ENCODE measurements at regions not wholly inside any gene's neighbourhood (a gene's known extent, or its start where the extent isn't known, plus 50 kb on each side); places are given as distances from the start of the nearest gene placed in this dataset.
A peak's percentile ranks its signal among the peaks of the same experiment; 100 is the strongest.
"Not testable (repeated sequence)": the region's sequence is repeated elsewhere in the genome, so short reads cannot be mapped to it uniquely, and the experiment has no call there.

GRCh38 chr6:86730772-86731171, 206.6 kb upstream of the HTR1E start:
- not testable (repeated sequence) for DNase-seq

GRCh38 chr6:86730216-86730615, 207.1 kb upstream of the HTR1E start:
- no peak for DNase-seq

GRCh38 chr6:86728976-86729375, 208.4 kb upstream of the HTR1E start:
- no peak for DNase-seq

- no peak for DNase-seq
These were observed 212.6 kb upstream of the HTR1E start for GRCh38 chr6:86724695-86725094.

GRCh38 chr6:86723729-86724128, 213.6 kb upstream of the HTR1E start:
- no peak for DNase-seq

GRCh38 chr6:86723151-86723550, 214.2 kb upstream of the HTR1E start:
- DNase-seq = no peak

- no peak for DNase-seq
These were observed 215.2 kb upstream of the HTR1E start for GRCh38 chr6:86722131-86722530.

- DNase-seq = no peak
These were observed 221.7 kb upstream of the HTR1E start for GRCh38 chr6:86715676-86716075.

- no peak for DNase-seq
These were observed 225.3 kb upstream of the HTR1E start for GRCh38 chr6:86712039-86712438.

GRCh38 chr6:86707545-86708120, 229.7 kb upstream of the HTR1E start:
- no peak for DNase-seq

- peak; percentile 16 for DNase-seq
These were observed 230.9 kb upstream of the HTR1E start for GRCh38 chr6:86706449-86706848.

GRCh38 chr6:86701228-86701627, 236.1 kb upstream of the HTR1E start:
- not testable (repeated sequence) for DNase-seq

- DNase-seq = no peak
These were observed 250.8 kb upstream of the HTR1E start for GRCh38 chr6:86686496-86686895.

- DNase-seq = no peak
These were observed 252.0 kb upstream of the HTR1E start for GRCh38 chr6:86685230-86685797.

- DNase-seq = peak; percentile 71
These were observed 254.0 kb upstream of the HTR1E start for GRCh38 chr6:86683132-86683908.

- no peak for DNase-seq
These were observed 255.0 kb upstream of the HTR1E start for GRCh38 chr6:86682297-86682696.

- not testable (repeated sequence) for DNase-seq
These were observed 256.2 kb upstream of the HTR1E start for GRCh38 chr6:86681140-86681539.

GRCh38 chr6:86672125-86672524, 265.2 kb upstream of the HTR1E start:
- DNase-seq = not testable (repeated sequence)

- DNase-seq = no peak
These were observed 280.1 kb upstream of the HTR1E start for GRCh38 chr6:86657192-86657591.

GRCh38 chr6:86629123-86629522, 308.2 kb upstream of the HTR1E start:
- no peak for DNase-seq

- DNase-seq = no peak
These were observed 317.9 kb upstream of the HTR1E start for GRCh38 chr6:86619428-86619827.

GRCh38 chr6:86615299-86615698, 322.0 kb upstream of the HTR1E start:
- DNase-seq = no peak

- no peak for DNase-seq
These were observed 327.6 kb upstream of the HTR1E start for GRCh38 chr6:86609549-86610388.

All from hematopoietic multipotent progenitor cell treated with erythropoietin and hydrocortisone succinate and interleukin-3 and kit ligand, for 4 days (in vitro differentiated cells).